ENCODE measurements at regions not wholly inside any gene's neighbourhood (a gene's known extent, or its start where the extent isn't known, plus 50 kb on each side); places are given as distances from the start of the nearest gene placed in this dataset.

DNA sequence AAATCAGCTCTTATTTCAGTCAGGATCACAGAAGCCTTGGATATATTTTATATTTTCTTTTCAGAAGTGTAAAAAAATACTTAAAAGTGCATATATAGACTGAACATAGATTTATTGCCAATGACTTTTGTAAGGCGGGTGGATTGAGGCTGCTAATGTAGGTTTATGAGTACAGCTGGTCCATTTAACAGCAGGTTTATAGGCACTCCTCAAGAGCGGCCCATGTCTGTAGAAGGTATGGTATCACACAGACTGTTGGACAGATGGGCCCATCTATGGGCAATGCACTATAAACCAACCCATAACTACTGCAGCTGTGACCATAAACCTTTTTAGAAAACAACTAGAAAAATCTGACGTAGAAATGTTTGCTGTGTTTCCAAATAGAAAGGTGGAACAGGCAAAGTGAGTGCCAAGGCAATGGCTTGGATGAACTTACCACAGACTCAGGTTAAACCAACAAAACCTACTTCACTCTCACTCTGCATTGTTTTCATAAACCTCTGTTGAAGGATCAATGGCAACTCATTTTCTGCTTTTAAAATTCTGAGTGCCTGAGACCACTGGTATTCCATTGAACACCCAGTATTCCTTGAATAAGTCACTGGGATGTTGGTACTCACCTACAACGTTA lies 170.6 kb upstream of the EYA4 start:
- TF ChIP-seq CTCF (IDR thresholded peaks at IDR 0.05; ENCODE audit: low read depth, low read length) = no peak
- no peak for DNase-seq (ENCODE audit: low read depth, low spot score)
- POLR2A ChIA-PET = interaction anchor here (0.5 to 0.6 kb wide), 2 partner anchors 479 to 1015 kb away, joined by 4 to 5 read pairs; no protein-coding TSS in a partner anchor
- no peak overlapping the region for H3K27ac ChIP-seq (ENCODE audit: low read depth, low read length)
- H3K4me3 ChIP-seq (ENCODE audit: low read depth, low read length) = no peak overlapping the region
- CTCF ChIA-PET = no interaction called here
- no peaks in the 10 kb centered on the region for H3K27me3 ChIP-seq (ENCODE audit: control insufficient read depth, insufficient read depth, low read length)
- H3K9me3 ChIP-seq (ENCODE audit: control insufficient read depth, insufficient read depth, low read length) = no peaks in the 10 kb centered on the region

DNA sequence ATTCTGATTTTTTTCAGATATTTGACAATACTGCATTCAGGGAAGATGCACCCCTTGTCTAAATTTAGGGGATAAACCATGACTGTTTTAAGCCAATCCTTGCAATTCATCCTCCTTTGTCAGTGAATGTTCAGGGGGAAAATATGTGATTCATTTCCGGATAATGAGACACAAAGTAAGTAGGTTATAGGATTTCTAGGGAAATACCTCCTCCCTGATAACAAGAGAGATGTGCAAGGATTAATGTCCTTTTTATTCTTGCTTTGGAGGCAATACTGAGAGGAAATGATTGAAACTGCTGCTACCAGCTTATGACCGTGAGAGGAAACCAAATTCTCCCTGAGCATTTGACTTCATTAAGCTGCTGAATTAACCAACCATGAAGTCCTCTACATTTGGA lies 161.3 kb upstream of the EYA4 start:
- POLR2A ChIA-PET = no interaction called here
- no peak for TF ChIP-seq CTCF (IDR thresholded peaks at IDR 0.05; ENCODE audit: low read depth, low read length)

DNA sequence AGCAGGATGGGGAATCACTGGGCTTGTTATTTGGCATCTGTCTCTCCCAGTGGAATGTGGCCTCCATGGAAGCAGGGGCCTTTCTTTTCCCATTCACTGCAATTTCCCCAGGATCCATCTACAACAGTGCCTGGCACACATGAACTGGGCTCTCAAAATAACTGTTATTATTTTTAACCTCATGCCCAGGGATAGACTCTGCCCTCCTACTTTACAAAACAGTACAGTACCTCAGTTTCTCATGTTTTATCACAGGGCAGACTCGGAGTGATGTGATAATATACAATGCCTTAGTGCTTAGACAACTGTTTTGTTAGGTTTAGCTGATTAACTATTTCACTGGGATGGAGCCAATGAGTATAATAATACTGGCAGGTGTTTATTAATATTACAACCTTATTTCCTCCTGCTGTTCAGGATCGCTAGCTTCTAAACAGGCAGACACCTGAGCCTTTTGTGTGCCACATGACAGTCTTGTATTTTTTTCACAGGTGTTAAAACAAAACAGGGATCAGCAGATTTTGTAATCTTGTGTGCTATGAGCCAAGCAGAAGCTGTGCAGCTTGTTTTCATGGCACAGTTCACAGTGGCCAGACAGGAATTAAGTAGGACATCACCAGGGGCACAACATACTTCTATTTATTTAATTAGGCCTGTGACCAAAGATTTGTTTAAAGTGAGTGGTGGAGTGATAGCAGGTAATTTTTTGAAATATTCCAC lies 157.7 kb upstream of the EYA4 start:
- CTCF ChIA-PET = no interaction called here
- no peak for DNase-seq (ENCODE audit: low read depth, low spot score)
- H3K4me3 ChIP-seq (ENCODE audit: low read depth, low read length) = no peak overlapping the region
- H3K9me3 ChIP-seq (ENCODE audit: control insufficient read depth, insufficient read depth, low read length) = no peaks in the 10 kb centered on the region
- H3K27me3 ChIP-seq (ENCODE audit: control insufficient read depth, insufficient read depth, low read length) = no peaks in the 10 kb centered on the region
- POLR2A ChIA-PET = interaction anchor here (0.6 kb wide), 1 partner anchor 262 kb away, joined by 6 read pairs; no protein-coding TSS in a partner anchor
- no peak for TF ChIP-seq CTCF (IDR thresholded peaks at IDR 0.05; ENCODE audit: low read depth, low read length)
- H3K27ac ChIP-seq (ENCODE audit: low read depth, low read length) = no peak overlapping the region

More for the DNA sequence above, 161.3 kb upstream of the EYA4 start:
- DNase-seq (ENCODE audit: low read depth, low spot score) = no peak
- no peaks in the 10 kb centered on the region for H3K27me3 ChIP-seq (ENCODE audit: control insufficient read depth, insufficient read depth, low read length)
- H3K27ac ChIP-seq (ENCODE audit: low read depth, low read length) = no peak overlapping the region
- CTCF ChIA-PET = no interaction called here
- no peak overlapping the region for H3K4me3 ChIP-seq (ENCODE audit: low read depth, low read length)
- no peaks in the 10 kb centered on the region for H3K9me3 ChIP-seq (ENCODE audit: control insufficient read depth, insufficient read depth, low read length)

DNA sequence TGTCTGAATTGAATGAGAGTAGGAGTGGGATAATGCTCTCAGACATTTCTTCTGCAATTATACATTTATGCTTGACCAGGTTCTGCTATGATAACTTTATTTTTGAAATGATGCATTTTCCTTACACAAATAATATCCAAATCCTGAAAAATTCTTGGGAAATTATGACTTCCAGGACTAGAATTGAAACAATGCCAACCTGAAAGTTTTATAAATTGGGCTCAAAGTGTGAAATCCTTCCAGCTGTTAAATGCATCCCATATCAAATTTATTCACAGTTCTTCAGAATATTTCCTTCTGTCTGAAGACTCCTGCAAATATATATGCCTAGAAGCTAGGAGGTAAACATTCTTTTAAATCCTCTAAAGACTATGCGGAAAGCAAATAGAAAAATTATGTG lies 155.7 kb upstream of the EYA4 start:
- POLR2A ChIA-PET = no interaction called here
- H3K9me3 ChIP-seq (ENCODE audit: control insufficient read depth, insufficient read depth, low read length) = no peaks in the 10 kb centered on the region
- no peak for DNase-seq (ENCODE audit: low read depth, low spot score)
- H3K27me3 ChIP-seq (ENCODE audit: control insufficient read depth, insufficient read depth, low read length) = no peaks in the 10 kb centered on the region
- no peak for TF ChIP-seq CTCF (IDR thresholded peaks at IDR 0.05; ENCODE audit: low read depth, low read length)
- H3K27ac ChIP-seq (ENCODE audit: low read depth, low read length) = no peak overlapping the region
- H3K4me3 ChIP-seq (ENCODE audit: low read depth, low read length) = no peak overlapping the region
- CTCF ChIA-PET = interaction anchor here (1.3 kb wide), 1 partner anchor 255 kb away, joined by 5 read pairs; no protein-coding TSS in a partner anchor

DNA sequence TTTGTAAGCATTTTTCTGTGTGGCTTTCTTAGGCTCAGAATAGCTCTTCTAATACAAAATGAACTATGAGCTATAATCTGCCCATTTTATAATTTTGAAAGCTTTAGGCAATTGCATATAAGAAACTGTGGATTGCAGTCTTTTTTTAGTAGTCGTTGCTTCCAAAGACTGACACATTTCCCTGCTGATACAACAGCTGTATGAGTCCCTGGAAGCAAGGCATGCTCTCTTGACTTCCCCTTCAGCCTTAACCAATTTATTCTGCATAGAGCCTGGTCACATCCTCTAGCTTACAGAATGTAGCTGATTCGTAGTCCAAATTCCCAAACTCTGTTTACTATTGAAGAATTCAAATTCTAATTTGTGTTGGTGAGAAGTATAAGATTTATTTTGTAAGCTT lies 155.3 kb upstream of the EYA4 start:
- no peak for DNase-seq (ENCODE audit: low read depth, low spot score)
- no peak for TF ChIP-seq CTCF (IDR thresholded peaks at IDR 0.05; ENCODE audit: low read depth, low read length)
- Histone ChIP-seq H3K4me3 (ENCODE audit: low read depth, low read length) (no peak overlapping the region), H3K27me3 (ENCODE audit: control insufficient read depth, insufficient read depth, low read length) (no peaks in the 10 kb centered on the region), H3K27ac (ENCODE audit: low read depth, low read length) (no peak overlapping the region), H3K9me3 (ENCODE audit: control insufficient read depth, insufficient read depth, low read length) (no peaks in the 10 kb centered on the region)
- ChIA-PET CTCF (interaction anchor here (1.3 kb wide), 1 partner anchor 255 kb away, joined by 5 read pairs; no protein-coding TSS in a partner anchor), POLR2A (no interaction called here)

All from AG04450 (cell line).